M059J (cell line): ENCODE measurements at regions not wholly inside any gene's neighbourhood (a gene's known extent, or its start where the extent isn't known, plus 50 kb on each side); places are given as distances from the start of the nearest gene placed in this dataset.

Experiments used
- DNase-seq: peaks from one replicate; pipeline ENCODE4 v3.0.0-alpha.2; 2012; ENCODE audit warnings: low read depth

GRCh38 chr6:169047345-169047744, 206.3 kb downstream of the THBS2 start:
- DNase-seq: no peak

- peak; percentile 97 for DNase-seq
Observed at GRCh38 chr6:169046483-169047192, 207.0 kb downstream of the THBS2 start.

- no peak for DNase-seq
Observed at GRCh38 chr6:169046021-169046420, 207.6 kb downstream of the THBS2 start.

GRCh38 chr6:169045486-169045885, 208.2 kb downstream of the THBS2 start:
- DNase-seq: no peak

- no peak for DNase-seq
Observed at GRCh38 chr6:169044381-169045230, 209.0 kb downstream of the THBS2 start.

GRCh38 chr6:169042061-169042460, 211.6 kb downstream of the THBS2 start:
- no peak for DNase-seq

- no peak for DNase-seq
Observed at GRCh38 chr6:169041078-169041477, 212.6 kb downstream of the THBS2 start.

- peak; percentile 73 for DNase-seq
Observed at GRCh38 chr6:169038691-169039090, 215.0 kb downstream of the THBS2 start.

- peak; percentile 91 for DNase-seq
Observed at GRCh38 chr6:169035385-169036240, 218.0 kb downstream of the THBS2 start.

- DNase-seq: peak; percentile 44
Observed at GRCh38 chr6:169034516-169035167, 219.0 kb downstream of the THBS2 start.

GRCh38 chr6:169029861-169030260, 223.8 kb downstream of the THBS2 start:
- DNase-seq: no peak

GRCh38 chr6:169028343-169028742, 225.3 kb downstream of the THBS2 start:
- DNase-seq: no peak

- no peak for DNase-seq
Observed at GRCh38 chr6:169026175-169026574, 227.5 kb downstream of the THBS2 start.

GRCh38 chr6:169024047-169024660, 229.5 kb downstream of the THBS2 start:
- no peak for DNase-seq

GRCh38 chr6:169023161-169023874, 230.3 kb downstream of the THBS2 start:
- peak; percentile 48 for DNase-seq

GRCh38 chr6:169022079-169022478, 231.6 kb downstream of the THBS2 start:
- DNase-seq: no peak

- DNase-seq: no peak
Observed at GRCh38 chr6:169020821-169021220, 232.8 kb downstream of the THBS2 start.

- peak; percentile 49 for DNase-seq
Observed at GRCh38 chr6:169019727-169020491, 233.7 kb downstream of the THBS2 start.

- DNase-seq: no peak
Observed at GRCh38 chr6:169019111-169019510, 234.5 kb downstream of the THBS2 start.

GRCh38 chr6:169016758-169017157, 236.9 kb downstream of the THBS2 start:
- no peak for DNase-seq
